Tibial nerve (tissue), 3 donors: ENCODE measurements at regions not wholly inside any gene's neighbourhood (a gene's known extent, or its start where the extent isn't known, plus 50 kb on each side); places are given as distances from the start of the nearest gene placed in this dataset.

Experiments
- POLR2A ChIP-seq, 2 donors: fragments of 450-650 bp; IDR thresholded peaks; one replicate each; pipeline ENCODE4 v1.6.1; 2017; ENCODE audit warnings: antibody characterized with exemption in 2 of 2, mild to moderate bottlenecking in 2 of 2, moderate library complexity in 2 of 2
- TF ChIP-seq, protein P1 (sequence below), 5 experiments: fragments of 200-600 bp in 3 of 5; fragments of 450-650 bp in 2 of 5; sonication (generic) in 3 of 5; IDR thresholded peaks; one replicate each; pipeline ENCODE4 v1.5.1; 2016 to 2019; ENCODE audit warnings: antibody characterized with exemption in 5 of 5, mild to moderate bottlenecking in 3 of 5, moderate library complexity in 2 of 5

DNA sequence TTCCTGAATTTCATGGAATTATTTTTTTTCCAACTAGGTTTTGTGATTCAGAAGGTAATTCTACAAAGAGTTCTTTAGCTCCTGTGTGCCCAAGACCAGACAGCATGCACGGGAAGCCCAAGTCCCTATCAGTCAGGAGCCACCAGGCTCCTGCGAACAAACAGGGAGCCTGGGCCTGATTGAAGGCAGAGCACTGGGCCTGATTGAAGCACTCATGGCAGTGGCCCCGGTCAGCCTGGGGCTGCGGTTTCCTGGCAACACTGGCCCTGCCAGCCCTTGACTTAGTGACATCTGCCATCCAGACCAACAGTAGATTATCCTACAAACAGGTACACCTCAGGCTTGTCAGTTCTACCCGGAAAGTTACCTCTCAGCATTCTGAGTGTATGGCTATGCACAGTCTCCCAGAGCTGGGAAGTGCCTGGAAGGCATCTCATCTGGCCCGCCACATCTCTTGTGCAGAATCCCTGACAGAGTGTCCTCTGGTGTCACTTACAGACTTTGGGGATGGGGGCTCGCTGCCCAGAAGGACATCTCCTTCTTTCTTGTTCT, 133.8 kb downstream of the VEGFA start:
- TF ChIP-seq, protein P1, sequence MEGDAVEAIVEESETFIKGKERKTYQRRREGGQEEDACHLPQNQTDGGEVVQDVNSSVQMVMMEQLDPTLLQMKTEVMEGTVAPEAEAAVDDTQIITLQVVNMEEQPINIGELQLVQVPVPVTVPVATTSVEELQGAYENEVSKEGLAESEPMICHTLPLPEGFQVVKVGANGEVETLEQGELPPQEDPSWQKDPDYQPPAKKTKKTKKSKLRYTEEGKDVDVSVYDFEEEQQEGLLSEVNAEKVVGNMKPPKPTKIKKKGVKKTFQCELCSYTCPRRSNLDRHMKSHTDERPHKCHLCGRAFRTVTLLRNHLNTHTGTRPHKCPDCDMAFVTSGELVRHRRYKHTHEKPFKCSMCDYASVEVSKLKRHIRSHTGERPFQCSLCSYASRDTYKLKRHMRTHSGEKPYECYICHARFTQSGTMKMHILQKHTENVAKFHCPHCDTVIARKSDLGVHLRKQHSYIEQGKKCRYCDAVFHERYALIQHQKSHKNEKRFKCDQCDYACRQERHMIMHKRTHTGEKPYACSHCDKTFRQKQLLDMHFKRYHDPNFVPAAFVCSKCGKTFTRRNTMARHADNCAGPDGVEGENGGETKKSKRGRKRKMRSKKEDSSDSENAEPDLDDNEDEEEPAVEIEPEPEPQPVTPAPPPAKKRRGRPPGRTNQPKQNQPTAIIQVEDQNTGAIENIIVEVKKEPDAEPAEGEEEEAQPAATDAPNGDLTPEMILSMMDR (IDR thresholded peaks at IDR 0.05): no peak
- TF ChIP-seq POLR2A (IDR thresholded peaks at IDR 0.05): no peak
